ENCODE measurements at regions not wholly inside any gene's neighbourhood (a gene's known extent, or its start where the extent isn't known, plus 50 kb on each side); places are given as distances from the start of the nearest gene placed in this dataset.
"Not testable (repeated sequence)": the region's sequence is repeated elsewhere in the genome, so short reads cannot be mapped to it uniquely, and the experiment has no call there.

DNA sequence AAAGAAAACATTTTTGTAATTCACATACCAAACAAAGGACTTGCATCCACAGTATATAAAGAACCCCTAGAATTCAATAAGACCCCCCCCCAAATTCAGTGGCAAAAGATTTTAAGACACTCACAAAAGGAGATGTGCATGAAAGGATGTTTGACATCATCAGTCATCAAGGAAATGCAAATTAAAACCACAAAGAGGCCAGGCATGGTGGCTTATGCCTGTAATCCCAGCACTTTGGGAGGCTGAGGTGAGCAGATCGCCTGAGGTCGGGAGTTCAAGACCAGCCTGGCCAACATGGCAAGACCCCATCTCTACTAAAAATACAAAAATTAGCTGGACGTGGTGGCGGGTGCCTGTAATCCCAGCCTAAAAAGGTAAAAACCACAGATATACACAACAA is 61.3 kb downstream of the AIPL1 start:
- ATAC-seq (replicated peaks); H3K36me3 Mint-ChIP-seq (ENCODE audit: low read depth); H3K9me3 Mint-ChIP-seq: not testable (repeated sequence)
- Mint-ChIP-seq H3K27ac (peak overlapping the region; percentile 69), H3K4me1 (peaks cover 18% of the 10 kb centered on the region), H3K4me3 (peak overlapping the region; percentile 60), H3K27me3 (peaks cover 42% of the 10 kb centered on the region)

DNA sequence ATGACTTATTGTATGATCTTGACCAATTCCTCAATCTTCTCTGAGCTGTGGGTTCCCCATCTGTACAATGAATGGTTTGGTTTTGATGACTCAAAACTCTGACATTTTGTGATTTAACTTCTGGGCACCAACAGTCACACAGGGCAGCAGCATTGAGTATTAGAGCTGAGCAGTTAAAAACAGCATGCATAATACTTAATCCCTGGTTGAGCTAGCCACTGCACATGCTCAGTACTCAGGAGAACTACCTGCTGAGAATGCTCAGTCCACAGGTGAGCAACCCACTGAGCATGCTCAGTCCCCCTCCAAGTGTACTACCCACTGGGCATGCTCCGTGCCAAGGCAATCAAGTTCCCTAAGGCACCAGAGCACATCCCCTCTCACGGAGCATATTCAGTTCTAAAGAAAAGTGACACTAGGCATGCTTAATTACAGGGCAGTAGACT is 68.7 kb downstream of the AIPL1 start:
- H3K36me3 Mint-ChIP-seq (ENCODE audit: low read depth), result no peaks in the 10 kb centered on the region
- H3K27ac Mint-ChIP-seq, result no peak overlapping the region
- ATAC-seq (replicated peaks), result peak; percentile 88
- H3K4me3 Mint-ChIP-seq, result no peak overlapping the region
- H3K27me3 Mint-ChIP-seq, result peaks cover 52% of the 10 kb centered on the region
- H3K9me3 Mint-ChIP-seq, result no peaks in the 10 kb centered on the region
- H3K4me1 Mint-ChIP-seq, result no peaks in the 10 kb centered on the region

DNA sequence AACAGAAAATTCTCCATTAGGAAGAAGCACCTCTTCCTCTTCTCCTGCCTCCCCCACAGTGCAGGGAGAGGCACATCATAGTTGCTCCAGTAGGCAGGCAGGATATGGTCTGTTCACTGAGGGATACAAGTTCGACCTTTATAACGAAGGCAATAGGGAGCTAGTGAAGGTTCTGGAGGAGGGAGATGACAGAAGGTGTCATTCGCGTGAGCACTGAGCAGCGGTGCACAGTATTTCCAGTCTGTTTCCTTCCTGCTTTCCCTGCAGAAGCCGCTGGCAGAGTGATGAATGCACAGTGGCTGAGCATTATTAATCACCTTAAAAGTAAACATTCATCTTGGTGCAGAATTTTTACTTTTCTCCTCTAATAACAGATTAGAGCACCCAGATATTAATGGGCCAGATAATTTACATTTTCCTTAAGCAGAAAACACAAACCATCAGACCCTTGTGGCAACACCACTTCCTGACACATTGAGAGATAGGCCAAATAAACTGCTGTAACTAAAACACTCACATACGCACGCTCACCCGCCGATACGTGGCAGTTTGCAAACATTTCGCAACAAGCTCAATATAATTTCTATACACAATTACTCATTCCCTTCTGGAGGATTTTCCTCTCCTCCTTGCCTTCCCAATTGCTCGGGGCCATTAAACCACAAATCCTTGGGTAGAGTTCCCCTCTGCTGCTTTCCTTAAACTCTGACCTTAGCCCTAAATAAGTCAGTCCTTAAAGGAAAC is 69.5 kb downstream of the AIPL1 start:
- ATAC-seq (replicated peaks), result no peak
- Mint-ChIP-seq H3K27me3 (peaks cover 50% of the 10 kb centered on the region), H3K4me3 (no peak overlapping the region), H3K4me1 (no peaks in the 10 kb centered on the region), H3K27ac (no peak overlapping the region), H3K9me3 (no peaks in the 10 kb centered on the region), H3K36me3 (ENCODE audit: low read depth) (no peaks in the 10 kb centered on the region)

DNA sequence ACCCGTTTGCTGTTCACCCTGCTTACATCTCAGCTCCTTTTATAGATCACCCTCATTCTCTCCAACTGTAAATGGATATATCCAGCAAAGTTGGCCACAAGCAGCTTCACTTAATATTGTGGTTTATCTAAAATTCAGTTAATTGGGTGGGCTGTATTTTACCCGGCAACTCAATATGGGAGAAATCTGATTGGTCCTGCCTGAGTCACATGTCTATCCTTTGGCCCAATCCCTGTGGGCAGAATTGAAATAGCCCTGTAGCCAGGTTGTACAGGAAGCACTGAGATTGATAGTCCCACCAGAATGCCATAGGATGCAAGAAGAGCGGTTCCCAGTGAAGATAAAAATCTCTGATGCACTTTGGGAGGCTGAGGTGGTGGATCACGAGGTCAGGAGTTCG is 73.2 kb downstream of the AIPL1 start:
- Mint-ChIP-seq H3K27me3 (peaks cover 46% of the 10 kb centered on the region), H3K27ac (no peak overlapping the region), H3K36me3 (ENCODE audit: low read depth) (no peaks in the 10 kb centered on the region), H3K4me1 (no peaks in the 10 kb centered on the region), H3K9me3 (no peaks in the 10 kb centered on the region), H3K4me3 (no peak overlapping the region)
- no peak for ATAC-seq (replicated peaks)

DNA sequence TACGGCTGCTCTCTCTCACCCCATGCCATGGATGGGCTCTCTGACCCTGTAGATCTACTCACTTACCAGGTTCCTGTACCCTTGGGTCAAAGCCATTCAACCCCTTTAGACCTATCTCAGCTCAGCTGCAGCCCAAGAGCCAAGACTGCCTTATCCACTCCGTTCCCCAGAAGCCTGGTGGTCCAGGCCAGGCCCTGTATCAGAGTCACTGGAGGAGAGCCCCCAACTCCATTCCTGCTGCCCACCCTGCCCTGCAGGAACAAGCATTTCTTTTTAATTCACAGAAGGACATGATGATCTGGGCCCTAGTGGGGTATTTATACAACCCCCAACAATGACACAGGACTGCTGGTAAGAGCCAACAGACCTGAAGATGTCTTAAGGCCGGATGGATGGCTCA is 76.8 kb downstream of the AIPL1 start:
- no peak for ATAC-seq (replicated peaks)
- Mint-ChIP-seq H3K27ac (no peak overlapping the region), H3K27me3 (peaks cover 32% of the 10 kb centered on the region), H3K36me3 (ENCODE audit: low read depth) (no peaks in the 10 kb centered on the region), H3K9me3 (no peaks in the 10 kb centered on the region), H3K4me1 (no peaks in the 10 kb centered on the region), H3K4me3 (no peak overlapping the region)

DNA sequence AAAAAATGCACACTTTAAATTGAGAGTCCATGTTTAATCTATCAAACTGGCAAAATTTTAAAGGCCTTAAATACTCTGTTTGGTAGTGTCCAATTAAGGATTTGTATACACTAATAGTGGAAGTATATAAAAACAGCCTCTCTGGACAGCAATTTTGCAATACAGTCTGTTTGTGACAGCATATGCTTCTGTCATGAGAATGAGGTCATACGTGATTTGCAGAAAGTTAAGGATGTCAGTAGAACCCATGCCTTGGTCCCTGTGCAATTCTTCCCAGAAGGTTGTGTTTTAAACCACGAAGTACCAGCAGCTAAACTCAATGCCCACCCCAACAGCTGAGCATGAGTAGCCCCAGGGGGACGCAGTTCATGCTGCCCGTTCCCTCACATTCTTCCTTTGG is 78.4 kb downstream of the AIPL1 start:
- H3K27me3 Mint-ChIP-seq, result peaks cover 33% of the 10 kb centered on the region
- no peaks in the 10 kb centered on the region for H3K36me3 Mint-ChIP-seq (ENCODE audit: low read depth)
- no peak overlapping the region for H3K27ac Mint-ChIP-seq
- no peaks in the 10 kb centered on the region for H3K4me1 Mint-ChIP-seq
- H3K4me3 Mint-ChIP-seq, result no peak overlapping the region
- no peak for ATAC-seq (replicated peaks)
- H3K9me3 Mint-ChIP-seq, result no peaks in the 10 kb centered on the region

DNA sequence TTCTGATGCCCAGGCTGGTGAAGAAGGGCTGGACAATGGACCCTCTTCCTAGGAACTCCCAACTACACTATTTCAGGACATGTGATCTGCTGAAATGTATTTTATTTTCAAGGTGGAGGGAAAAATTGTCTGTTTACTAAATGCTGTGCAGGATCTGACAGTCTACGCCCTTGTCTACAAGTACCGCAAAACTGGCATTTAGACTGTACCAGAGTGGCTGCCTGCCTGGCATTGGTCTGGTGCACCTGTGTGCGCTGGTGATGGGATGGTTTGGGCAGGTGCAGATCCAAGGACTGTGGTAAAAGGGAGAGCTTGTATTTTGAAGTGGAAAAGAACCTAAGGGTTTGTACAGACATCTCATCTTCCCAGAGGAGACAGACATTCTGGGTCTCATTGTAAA is 79.7 kb downstream of the AIPL1 start:
- ATAC-seq (replicated peaks), result no peak
- Mint-ChIP-seq H3K4me3 (no peak overlapping the region), H3K27me3 (peaks cover 33% of the 10 kb centered on the region), H3K36me3 (ENCODE audit: low read depth) (no peaks in the 10 kb centered on the region), H3K9me3 (no peaks in the 10 kb centered on the region), H3K27ac (no peak overlapping the region), H3K4me1 (no peaks in the 10 kb centered on the region)

DNA sequence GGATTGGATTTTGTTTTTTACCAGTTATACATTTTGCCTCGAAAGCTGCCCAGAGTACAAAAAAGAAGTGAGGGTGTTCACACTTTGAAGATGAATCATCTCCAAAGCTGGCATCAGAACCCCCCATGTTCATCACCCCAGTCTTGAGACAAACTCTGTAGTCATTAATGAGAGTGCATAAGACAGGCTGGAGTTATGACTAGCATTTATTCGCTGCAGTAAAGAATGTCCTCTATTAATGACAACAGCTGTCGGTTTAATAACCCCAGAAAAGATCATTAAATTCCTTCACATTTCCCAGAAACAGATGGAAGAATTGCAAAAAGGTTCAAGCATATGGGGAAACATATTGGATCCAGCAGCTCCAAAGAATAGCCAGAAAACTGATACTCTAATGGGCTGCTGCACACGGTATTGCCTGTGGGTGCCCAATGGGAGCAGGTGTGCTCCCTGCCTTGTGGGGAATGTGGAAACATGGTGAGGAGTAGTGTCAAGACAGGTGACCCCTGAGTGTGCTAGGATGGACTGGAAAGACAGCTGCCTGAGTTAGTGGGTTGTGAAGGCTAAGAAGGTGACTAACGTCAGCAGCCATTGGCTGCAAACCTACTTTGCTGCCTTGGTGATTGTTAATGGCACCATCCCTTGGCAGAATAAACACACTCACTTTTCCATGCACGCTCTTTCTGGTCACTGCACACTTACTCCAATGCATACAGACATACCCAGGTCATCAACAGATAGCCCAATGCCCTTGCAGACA is 81.9 kb downstream of the AIPL1 start:
- peaks cover 34% of the 10 kb centered on the region for H3K27me3 Mint-ChIP-seq
- no peak overlapping the region for H3K4me3 Mint-ChIP-seq
- H3K4me1 Mint-ChIP-seq, result no peaks in the 10 kb centered on the region
- H3K9me3 Mint-ChIP-seq, result no peaks in the 10 kb centered on the region
- no peak overlapping the region for H3K27ac Mint-ChIP-seq
- no peaks in the 10 kb centered on the region for H3K36me3 Mint-ChIP-seq (ENCODE audit: low read depth)
- no peak for ATAC-seq (replicated peaks)

DNA sequence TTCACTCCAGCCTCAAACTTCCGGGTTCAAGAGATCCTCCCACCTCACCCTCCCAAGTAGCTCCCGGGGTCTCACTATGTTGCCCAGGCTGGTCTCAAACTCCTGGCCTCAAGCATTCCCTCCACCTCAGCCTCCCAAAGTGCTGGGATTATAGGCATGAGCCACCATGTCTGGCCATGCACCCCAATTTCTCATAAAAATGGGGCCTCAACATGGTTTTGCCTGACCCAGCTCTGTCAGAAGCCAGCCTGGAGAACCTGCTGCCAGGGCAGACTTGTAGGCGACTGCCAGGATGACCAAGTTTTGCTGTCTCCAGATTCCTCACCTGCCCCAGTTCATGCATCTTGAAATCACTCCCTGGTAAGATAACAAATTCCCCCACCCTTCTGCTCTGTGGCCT is 82.9 kb downstream of the AIPL1 start:
- Mint-ChIP-seq H3K9me3 (no peaks in the 10 kb centered on the region), H3K27ac (no peak overlapping the region)

DNA sequence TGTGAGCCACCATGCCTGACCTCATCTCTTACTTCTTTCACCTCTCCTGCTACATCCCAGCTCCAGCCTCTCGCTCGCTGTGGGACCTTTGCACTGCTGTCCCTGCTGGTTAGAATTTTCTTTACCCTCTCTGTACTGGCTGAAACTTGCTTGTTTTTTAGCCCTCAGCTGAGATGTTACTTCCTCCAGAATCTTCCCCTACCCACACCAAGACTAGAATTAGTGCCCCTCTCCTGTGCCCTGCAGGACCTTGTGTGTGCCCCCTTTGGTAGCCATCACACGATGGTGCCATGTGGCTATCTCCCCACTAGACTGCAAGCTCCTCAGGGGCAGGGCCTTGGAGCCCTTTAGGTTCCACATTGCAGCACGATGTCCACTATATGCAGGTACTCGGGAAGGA is 84.1 kb downstream of the AIPL1 start:
- Mint-ChIP-seq H3K4me3 (no peak overlapping the region), H3K36me3 (ENCODE audit: low read depth) (no peaks in the 10 kb centered on the region), H3K27ac (no peak overlapping the region), H3K9me3 (no peaks in the 10 kb centered on the region), H3K4me1 (no peaks in the 10 kb centered on the region), H3K27me3 (peaks cover 43% of the 10 kb centered on the region)
- no peak for ATAC-seq (replicated peaks)

More for the DNA sequence above, 82.9 kb downstream of the AIPL1 start:
- Mint-ChIP-seq H3K36me3 (ENCODE audit: low read depth) (no peaks in the 10 kb centered on the region), H3K4me3 (no peak overlapping the region), H3K27me3 (peaks cover 40% of the 10 kb centered on the region), H3K4me1 (no peaks in the 10 kb centered on the region)
- no peak for ATAC-seq (replicated peaks)

DNA sequence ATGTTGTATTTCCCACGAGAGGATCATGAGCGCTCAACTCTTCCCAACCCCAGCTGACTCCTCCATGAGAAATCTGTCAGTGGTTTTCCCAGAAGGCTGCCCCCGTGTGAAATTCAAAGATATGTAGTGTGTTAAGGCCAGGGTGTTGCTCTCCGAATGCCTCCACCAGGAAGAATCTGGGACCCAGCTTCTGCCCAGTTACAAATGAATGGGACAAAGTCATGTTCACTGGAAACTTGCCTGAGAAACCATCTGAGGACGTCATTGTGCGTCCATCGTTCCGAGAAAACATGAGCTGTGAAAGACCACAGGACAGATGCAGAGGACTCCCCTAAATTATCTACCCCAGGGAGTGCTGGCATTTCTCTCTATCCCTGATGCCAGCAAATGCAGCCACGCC is 86.0 kb downstream of the AIPL1 start:
- H3K27ac Mint-ChIP-seq, result no peak overlapping the region
- no peaks in the 10 kb centered on the region for H3K9me3 Mint-ChIP-seq
- ATAC-seq (replicated peaks), result no peak
- H3K4me1 Mint-ChIP-seq, result no peaks in the 10 kb centered on the region
- H3K4me3 Mint-ChIP-seq, result no peak overlapping the region
- peaks cover 35% of the 10 kb centered on the region for H3K27me3 Mint-ChIP-seq
- H3K36me3 Mint-ChIP-seq (ENCODE audit: low read depth), result no peaks in the 10 kb centered on the region

DNA sequence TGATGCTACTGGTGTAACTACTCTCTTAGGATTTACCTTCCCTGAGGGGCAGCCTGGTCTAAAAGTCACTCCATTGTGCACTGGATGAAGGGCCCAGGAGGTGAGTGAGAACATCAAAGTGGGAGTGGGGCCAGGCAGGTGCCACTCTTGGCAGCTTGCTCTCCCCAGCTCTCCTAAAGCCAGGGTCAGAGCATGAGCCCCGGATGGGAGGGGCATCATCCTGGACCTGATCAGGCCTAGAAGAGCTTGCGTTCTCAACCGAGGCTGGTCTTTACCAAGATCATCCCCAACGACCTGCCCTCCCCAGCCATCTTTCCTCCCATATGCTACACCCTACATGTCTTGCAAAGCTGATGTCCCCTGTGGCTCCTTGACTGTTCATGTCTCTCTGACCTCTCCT is 87.1 kb downstream of the AIPL1 start:
- Mint-ChIP-seq H3K27ac (no peak overlapping the region), H3K9me3 (no peaks in the 10 kb centered on the region), H3K4me1 (no peaks in the 10 kb centered on the region), H3K4me3 (no peak overlapping the region), H3K27me3 (peaks cover 28% of the 10 kb centered on the region), H3K36me3 (ENCODE audit: low read depth) (no peaks in the 10 kb centered on the region)
- ATAC-seq (replicated peaks), result no peak

DNA sequence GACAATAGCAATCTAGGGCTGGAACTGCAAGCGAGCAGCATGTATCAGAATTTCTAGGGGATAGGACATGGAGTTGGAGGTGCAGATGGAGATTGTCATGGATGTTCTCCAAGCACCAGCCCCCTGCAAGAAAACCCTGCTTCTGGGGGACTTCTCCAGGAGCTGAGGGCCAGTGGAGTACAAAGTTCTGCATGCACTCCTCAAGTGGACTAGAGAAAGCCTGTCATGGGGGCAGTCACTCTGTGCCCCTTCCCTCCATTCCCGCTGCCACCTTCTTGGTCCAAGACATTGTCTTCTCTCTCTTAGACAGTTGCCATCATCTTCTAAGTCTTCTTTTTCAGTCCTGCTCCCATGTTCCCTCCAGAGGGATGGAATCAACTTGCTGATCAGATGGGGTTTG is 87.9 kb downstream of the AIPL1 start:
- H3K27ac Mint-ChIP-seq, result no peak overlapping the region
- H3K36me3 Mint-ChIP-seq (ENCODE audit: low read depth), result no peaks in the 10 kb centered on the region
- H3K27me3 Mint-ChIP-seq, result peaks cover 22% of the 10 kb centered on the region
- H3K4me1 Mint-ChIP-seq, result no peaks in the 10 kb centered on the region
- no peak overlapping the region for H3K4me3 Mint-ChIP-seq
- no peak for ATAC-seq (replicated peaks)
- H3K9me3 Mint-ChIP-seq, result no peaks in the 10 kb centered on the region

DNA sequence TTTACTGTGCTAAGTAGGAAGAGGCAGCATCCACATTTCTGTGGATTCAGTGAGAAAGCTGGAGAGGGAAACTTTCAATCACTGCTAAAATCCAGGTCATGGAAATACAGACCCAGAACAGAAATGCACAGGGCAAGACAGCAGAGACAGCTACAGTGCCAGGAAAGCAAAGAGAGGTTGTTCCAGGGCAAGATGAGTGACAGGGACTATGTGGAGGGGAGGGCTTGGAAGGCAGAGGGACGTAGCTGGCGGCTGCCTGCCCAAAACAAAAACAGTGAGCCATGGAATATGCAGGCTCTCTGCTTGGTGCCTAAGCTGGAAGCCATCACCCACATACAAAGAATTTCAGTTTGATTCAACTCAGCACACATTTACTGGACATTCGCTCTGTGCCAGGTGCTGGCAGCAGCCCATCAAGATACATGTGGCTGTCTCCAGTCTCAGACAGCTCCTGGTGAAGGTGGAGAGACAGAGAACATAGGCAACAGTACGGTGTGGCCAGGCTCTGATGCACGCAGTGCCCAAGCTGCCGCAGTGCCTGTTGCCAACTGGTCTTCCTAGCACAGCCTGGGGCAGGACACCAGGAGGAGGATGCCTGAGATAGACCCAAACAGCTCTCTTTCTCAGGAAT is 88.7 kb downstream of the AIPL1 start:
- no peak overlapping the region for H3K4me3 Mint-ChIP-seq
- peaks cover 22% of the 10 kb centered on the region for H3K27me3 Mint-ChIP-seq
- no peak for ATAC-seq (replicated peaks)
- no peaks in the 10 kb centered on the region for H3K4me1 Mint-ChIP-seq
- H3K27ac Mint-ChIP-seq, result no peak overlapping the region
- H3K9me3 Mint-ChIP-seq, result no peaks in the 10 kb centered on the region
- no peaks in the 10 kb centered on the region for H3K36me3 Mint-ChIP-seq (ENCODE audit: low read depth)

DNA sequence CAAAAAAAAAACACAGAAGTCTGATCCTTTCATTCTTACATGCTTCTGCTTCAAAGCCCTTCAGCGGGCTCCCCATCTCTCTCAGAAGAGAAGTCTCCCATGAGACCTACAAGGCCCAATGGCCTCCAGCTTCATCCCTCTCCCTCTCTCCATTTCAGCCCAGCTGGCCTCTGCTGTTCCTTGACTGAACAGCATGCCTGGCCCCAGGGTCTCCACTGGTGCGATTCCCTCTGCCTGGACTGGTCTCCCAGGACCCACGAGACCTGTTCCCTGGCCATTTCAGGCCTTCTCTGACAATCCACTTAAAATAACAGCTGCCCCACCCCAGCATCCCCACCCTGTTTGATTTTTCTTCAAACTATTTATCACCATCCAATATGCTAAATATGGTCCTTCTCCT is 91.2 kb downstream of the AIPL1 start:
- Mint-ChIP-seq H3K9me3 (no peaks in the 10 kb centered on the region), H3K27me3 (peaks cover 24% of the 10 kb centered on the region), H3K27ac (no peak overlapping the region), H3K4me3 (no peak overlapping the region), H3K36me3 (ENCODE audit: low read depth) (no peaks in the 10 kb centered on the region), H3K4me1 (no peaks in the 10 kb centered on the region)
- ATAC-seq (replicated peaks), result no peak
